HepG2 (cell line): ENCODE measurements at regions not wholly inside any gene's neighbourhood (a gene's known extent, or its start where the extent isn't known, plus 50 kb on each side); places are given as distances from the start of the nearest gene placed in this dataset.
"Not testable (repeated sequence)": the region's sequence is repeated elsewhere in the genome, so short reads cannot be mapped to it uniquely, and the experiment has no call there.

Experiments used
- ATAC-seq: fragments of 200-7000 bp; cut with Tn5 transposase; 3 replicates; pipeline ENCODE4 v1.9.1; 2020; ENCODE audit warnings: mild to moderate bottlenecking, moderate library complexity
- BruUV-seq: library from RNA; stranded (reverse); fragments of 400-500 nt; replicated peaks from 2 replicates; lab custom pipeline; 2021; lab: Mats Ljungman, UMichigan
- CTCF ChIA-PET: fragments of 300-600 bp; formaldehyde crosslinking; extraction: SDS; loops from one replicate; lab custom pipeline; 2021; ENCODE audit warnings: low total read pairs, inconsistent platforms, low intra/inter-chr PET ratio; lab: Yijun Ruan, JAX
- POLR2A ChIA-PET: fragments of 350-600 bp; sonication (Branson Sonifier 250); formaldehyde crosslinking; loops from one replicate; lab custom pipeline; 2020; ENCODE audit warnings: antibody characterized with exemption, inconsistent platforms; lab: Yijun Ruan, JAX
- DNase-seq: peaks from one replicate; pipeline ENCODE4 v3.0.0-alpha.2; 2015; ENCODE audit warnings: low spot score
- FAIRE-seq: peaks from 3 replicates; lab custom pipeline; 2011; peaks lifted over from hg19 to GRCh38; lab: Jason Lieb, UNC
- H2AFZ ChIP-seq: one replicate; pipeline ENCODE4 v1.6.1; 2011; ENCODE audit warnings: low read length, inconsistent platforms
- H3K27ac ChIP-seq: fragments of 300-600 bp; 3 replicates; pipeline ENCODE4 v1.8.0; 2011; ENCODE audit warnings: mixed run types, mild to moderate bottlenecking, mixed read lengths, low read length, inconsistent platforms; ENCODE audit not compliant: insufficient read depth; ENCODE audit errors: extremely low read length
- H3K27me3 ChIP-seq, 2 experiments: fragments of 200-600 bp in 1 of 2; 2 replicates in 1 of 2; 3 replicates in 1 of 2; pipeline versions ENCODE4 v1.6.0 to v1.8.0; 2011; ENCODE audit warnings: low read length in 2 of 2, mild to moderate bottlenecking in 2 of 2, moderate library complexity in 2 of 2, inconsistent platforms in 1 of 2; ENCODE audit not compliant: insufficient read depth in 2 of 2, control insufficient read depth in 1 of 2
- H3K36me3 ChIP-seq, 2 experiments: fragments of 200-600 bp in 1 of 2; replicated peaks in 1 of 2; 2 replicates in 1 of 2; 3 replicates in 1 of 2; pipeline versions ENCODE4 v1.5.1 to v1.8.0; 2011; ENCODE audit warnings: low read length in 2 of 2, inconsistent platforms in 1 of 2; ENCODE audit not compliant: insufficient read depth in 2 of 2, control insufficient read depth in 1 of 2
- H3K4me1 ChIP-seq: 2 replicates; pipeline ENCODE4 v1.5.1; 2012; ENCODE audit warnings: low read length, inconsistent platforms; ENCODE audit not compliant: insufficient read depth
- H3K4me2 ChIP-seq: 2 replicates; pipeline ENCODE4 v1.6.0; 2011; ENCODE audit warnings: low read depth, low read length, inconsistent platforms
- H3K4me3 ChIP-seq, 3 experiments: fragments of 200-600 bp in 1 of 3; sonication (generic), shearing (Covaris generic) in 1 of 3; replicated peaks in 1 of 3; 2 replicates each; pipeline ENCODE4 v1.5.1; 2011 to 2016; ENCODE audit warnings: low read length in 3 of 3, inconsistent platforms in 2 of 3, low read depth in 2 of 3, mild to moderate bottlenecking in 2 of 3, control low read depth in 1 of 3, mixed read lengths in 1 of 3; ENCODE audit not compliant: insufficient read depth in 1 of 3
- H3K79me2 ChIP-seq: one replicate; pipeline ENCODE4 v1.6.1; 2011; ENCODE audit warnings: low read length, inconsistent platforms; ENCODE audit not compliant: insufficient read depth
- H3K9ac ChIP-seq: 2 replicates; pipeline ENCODE4 v1.6.0; 2011; ENCODE audit warnings: mild to moderate bottlenecking, low read depth, low read length, inconsistent platforms; ENCODE audit not compliant: insufficient read depth
- H3K9me3 ChIP-seq: 2 replicates; pipeline ENCODE4 v1.5.1; 2012; ENCODE audit warnings: mild to moderate bottlenecking, low read length
- H4K20me1 ChIP-seq: 2 replicates; pipeline ENCODE4 v1.6.0; 2011; ENCODE audit warnings: inconsistent platforms, mild to moderate bottlenecking, low read length, moderate library complexity; ENCODE audit not compliant: insufficient read depth
- WGBS: methylation state at CpG from one replicate; pipeline ENCODE4 v1.1.6; 2017; ENCODE audit warnings: low lambda C conversion rate; 5-methylcytosine and 5-hydroxymethylcytosine counted together
- in situ Hi-C: cut with HindIII; loops from 2 replicates; pipeline ENCODE4 v1.10.0; 2017; ENCODE audit warnings: low pct_unique_long_range_greater_than_20kb; ENCODE audit not compliant: extremely low pct_ligation_motif_present
- intact Hi-C: fragments of 100-400 bp; cut with micrococcal nuclease; formaldehyde crosslinking; loops from one replicate; pipeline ENCODE4 v1.10.0; 2022; ENCODE audit not compliant: unreplicated experiment

DNA sequence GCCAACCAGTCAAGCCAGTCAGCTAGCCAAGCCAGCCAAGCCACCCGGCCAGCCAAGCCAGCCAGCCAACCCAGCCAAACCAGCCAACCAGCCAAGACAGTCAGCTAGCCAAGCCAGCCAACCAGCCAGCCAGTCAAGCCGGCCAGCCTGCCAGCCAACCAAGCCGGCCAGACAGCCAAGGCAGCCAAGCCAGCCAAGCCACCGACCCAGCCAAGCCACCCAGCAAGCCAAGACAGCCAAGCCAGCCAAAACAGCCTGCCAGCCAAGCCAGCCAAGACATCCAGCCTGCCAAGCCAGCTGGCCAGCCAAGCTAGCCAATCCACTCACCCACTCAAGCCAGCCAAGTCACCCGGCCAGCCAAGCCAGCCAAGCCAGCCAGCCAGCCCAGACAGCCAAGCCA is 1599.2 kb downstream of the RPIA start:
- BruUV-seq, H3K9ac ChIP-seq, H3K79me2 ChIP-seq, FAIRE-seq, H4K20me1 ChIP-seq, in situ Hi-C loops, DNase-seq, H3K27me3 ChIP-seq, POLR2A ChIA-PET, CTCF ChIA-PET, intact Hi-C loops, H2AFZ ChIP-seq, H3K27ac ChIP-seq, H3K4me3 ChIP-seq, ATAC-seq, H3K9me3 ChIP-seq, H3K36me3 ChIP-seq, H3K4me2 ChIP-seq, H3K4me1 ChIP-seq: not testable (repeated sequence)
- 40% methylated on average over 4 of the region's 5 CpGs for WGBS

GRCh38 chr2:90291168-90291883 is 1599.9 kb downstream of the RPIA start:
- H3K4me2 ChIP-seq, H3K36me3 ChIP-seq, BruUV-seq, H4K20me1 ChIP-seq, H3K79me2 ChIP-seq, H3K9ac ChIP-seq, H2AFZ ChIP-seq, FAIRE-seq, H3K27me3 ChIP-seq, in situ Hi-C loops, intact Hi-C loops, H3K9me3 ChIP-seq, H3K27ac ChIP-seq, H3K4me3 ChIP-seq, CTCF ChIA-PET, POLR2A ChIA-PET, H3K4me1 ChIP-seq, DNase-seq: not testable (repeated sequence)
- no CpG with 5 or more reads among the region's 5 CpGs for WGBS
- ATAC-seq: peak; percentile 57; the same call in 2 of the 3 replicates

DNA sequence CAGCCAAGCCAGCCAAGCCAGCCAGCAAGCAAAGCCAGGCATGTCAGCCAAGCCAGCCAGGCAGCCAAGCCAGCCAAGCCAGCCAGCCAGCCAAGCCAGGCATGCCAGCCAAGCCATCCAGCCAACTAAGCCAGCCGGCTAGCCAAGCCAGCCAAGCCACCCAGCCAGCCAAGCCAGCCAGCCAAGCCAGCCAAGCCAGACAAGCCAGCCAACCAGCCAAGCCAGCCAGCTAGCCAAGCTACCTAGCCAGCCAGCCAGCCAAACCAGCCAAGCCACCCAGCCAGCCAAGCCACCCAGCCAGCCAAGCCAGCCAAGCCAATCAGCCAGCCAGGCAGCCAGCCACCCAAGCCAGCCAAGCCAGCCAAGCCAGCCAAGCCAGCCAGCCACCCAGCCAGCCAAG is 1600.5 kb downstream of the RPIA start:
- H3K36me3 ChIP-seq, H3K27me3 ChIP-seq, H3K4me1 ChIP-seq, in situ Hi-C loops, H2AFZ ChIP-seq, H3K27ac ChIP-seq, DNase-seq, CTCF ChIA-PET, POLR2A ChIA-PET, ATAC-seq, intact Hi-C loops, H3K79me2 ChIP-seq, BruUV-seq, H3K9me3 ChIP-seq, H3K4me2 ChIP-seq, H3K4me3 ChIP-seq, H4K20me1 ChIP-seq, H3K9ac ChIP-seq, FAIRE-seq: not testable (repeated sequence)
- WGBS: no CpG with 5 or more reads among the region's 1 CpG

DNA sequence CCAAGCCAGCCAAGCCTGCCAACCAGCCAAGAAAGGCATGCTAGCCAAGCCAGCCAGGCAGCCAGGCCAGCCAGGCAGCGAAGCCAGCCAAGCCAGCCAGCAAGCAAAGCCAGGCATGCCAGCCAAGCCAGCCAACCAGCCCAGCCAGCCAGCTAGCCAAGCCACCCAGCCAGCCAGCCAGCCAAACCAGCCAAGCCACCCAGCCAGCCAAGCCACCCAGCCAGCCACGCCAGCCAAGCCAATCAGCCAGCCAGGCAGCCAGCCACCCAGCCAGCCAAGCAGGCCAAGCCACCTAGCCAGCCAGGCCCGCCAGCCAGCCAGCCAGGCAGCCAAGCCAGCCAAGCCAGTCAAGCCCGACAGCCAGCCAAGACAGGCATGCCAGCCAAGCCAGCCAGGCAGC is 1601.0 kb downstream of the RPIA start:
- 6% methylated on average over 4 of the region's 4 CpGs for WGBS
- H3K9me3 ChIP-seq, H3K9ac ChIP-seq, BruUV-seq, FAIRE-seq, H3K4me3 ChIP-seq, H3K27ac ChIP-seq, POLR2A ChIA-PET, ATAC-seq, H4K20me1 ChIP-seq, H2AFZ ChIP-seq, intact Hi-C loops, in situ Hi-C loops, H3K79me2 ChIP-seq, CTCF ChIA-PET, H3K4me2 ChIP-seq, H3K36me3 ChIP-seq, H3K27me3 ChIP-seq, H3K4me1 ChIP-seq, DNase-seq: not testable (repeated sequence)
